Fibroblast of lung (primary cell): ENCODE measurements at regions not wholly inside any gene's neighbourhood (a gene's known extent, or its start where the extent isn't known, plus 50 kb on each side); places are given as distances from the start of the nearest gene placed in this dataset.

Experiments used
- CTCF ChIP-seq, 2 donors: IDR thresholded peaks in 1 of 2; conservative IDR thresholded peaks in 1 of 2; 1 replicate in 1 of 2; 2 replicates in 1 of 2; pipeline ENCODE4 v1.5.1; 2011 to 2012; ENCODE audit warnings: low read length in 2 of 2, control low read depth in 1 of 2, inconsistent platforms in 1 of 2, low read depth in 1 of 2, mild to moderate bottlenecking in 1 of 2
- EZH2 ChIP-seq: IDR thresholded peaks from 2 replicates; pipeline ENCODE4 v1.5.1; 2012; ENCODE audit warnings: low read length, control low read depth, mild to moderate bottlenecking; ENCODE audit errors: missing control alignments

GRCh38 chr4:111048316-111048715 is 425.4 kb upstream of the PITX2 start:
- TF ChIP-seq CTCF (conservative IDR thresholded peaks at IDR 0.05 in 1 of 2, IDR thresholded peaks at IDR 0.05 in 1 of 2; ENCODE audit: low read depth in 1 of 2, low read length in 2 of 2) = no peak
- no peak for TF ChIP-seq EZH2
